ENCODE measurements at regions not wholly inside any gene's neighbourhood (a gene's known extent, or its start where the extent isn't known, plus 50 kb on each side); places are given as distances from the start of the nearest gene placed in this dataset.
A peak's percentile ranks its signal among the peaks of the same experiment; 100 is the strongest.

DNA sequence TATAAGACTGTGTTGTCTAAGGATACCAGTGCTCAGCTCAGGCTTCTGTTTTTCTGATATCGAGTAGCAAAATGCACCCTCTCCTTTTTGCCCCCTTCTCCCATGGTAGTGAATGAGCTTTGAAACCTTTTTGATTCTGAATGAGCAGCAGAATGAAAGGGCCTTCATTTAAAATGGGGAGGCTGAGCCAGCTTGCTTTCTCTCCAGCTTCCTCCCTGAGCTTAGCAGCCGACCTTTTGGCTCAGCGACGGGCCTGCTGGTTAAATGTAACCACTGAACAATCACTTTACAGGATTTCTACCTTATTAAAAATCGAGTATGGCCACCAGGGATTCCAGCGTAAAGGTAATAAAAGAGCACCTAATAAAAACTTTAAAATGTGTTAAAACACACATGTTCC lies 133.7 kb upstream of the SPACA1 start:
- TF ChIP-seq EZH2 (IDR thresholded peaks at IDR 0.05; ENCODE audit: borderline replicate concordance, insufficient read depth, low read length, poor library complexity, severe bottlenecking) (no peak), POLR2AphosphoS5 (IDR thresholded peaks at IDR 0.05) (no peak), RAD21 (conservative IDR thresholded peaks at IDR 0.05) (no peak), SMC3 (conservative IDR thresholded peaks at IDR 0.05; ENCODE audit: poor library complexity) (no peak), EP300 (conservative IDR thresholded peaks at IDR 0.05; ENCODE audit: poor library complexity, severe bottlenecking) (no peak), MXI1 (conservative IDR thresholded peaks at IDR 0.05; ENCODE audit: poor library complexity, severe bottlenecking) (no peak), TAF1 (IDR thresholded peaks at IDR 0.05; ENCODE audit: low read depth) (no peak)
- TF ChIP-seq, protein P1, sequence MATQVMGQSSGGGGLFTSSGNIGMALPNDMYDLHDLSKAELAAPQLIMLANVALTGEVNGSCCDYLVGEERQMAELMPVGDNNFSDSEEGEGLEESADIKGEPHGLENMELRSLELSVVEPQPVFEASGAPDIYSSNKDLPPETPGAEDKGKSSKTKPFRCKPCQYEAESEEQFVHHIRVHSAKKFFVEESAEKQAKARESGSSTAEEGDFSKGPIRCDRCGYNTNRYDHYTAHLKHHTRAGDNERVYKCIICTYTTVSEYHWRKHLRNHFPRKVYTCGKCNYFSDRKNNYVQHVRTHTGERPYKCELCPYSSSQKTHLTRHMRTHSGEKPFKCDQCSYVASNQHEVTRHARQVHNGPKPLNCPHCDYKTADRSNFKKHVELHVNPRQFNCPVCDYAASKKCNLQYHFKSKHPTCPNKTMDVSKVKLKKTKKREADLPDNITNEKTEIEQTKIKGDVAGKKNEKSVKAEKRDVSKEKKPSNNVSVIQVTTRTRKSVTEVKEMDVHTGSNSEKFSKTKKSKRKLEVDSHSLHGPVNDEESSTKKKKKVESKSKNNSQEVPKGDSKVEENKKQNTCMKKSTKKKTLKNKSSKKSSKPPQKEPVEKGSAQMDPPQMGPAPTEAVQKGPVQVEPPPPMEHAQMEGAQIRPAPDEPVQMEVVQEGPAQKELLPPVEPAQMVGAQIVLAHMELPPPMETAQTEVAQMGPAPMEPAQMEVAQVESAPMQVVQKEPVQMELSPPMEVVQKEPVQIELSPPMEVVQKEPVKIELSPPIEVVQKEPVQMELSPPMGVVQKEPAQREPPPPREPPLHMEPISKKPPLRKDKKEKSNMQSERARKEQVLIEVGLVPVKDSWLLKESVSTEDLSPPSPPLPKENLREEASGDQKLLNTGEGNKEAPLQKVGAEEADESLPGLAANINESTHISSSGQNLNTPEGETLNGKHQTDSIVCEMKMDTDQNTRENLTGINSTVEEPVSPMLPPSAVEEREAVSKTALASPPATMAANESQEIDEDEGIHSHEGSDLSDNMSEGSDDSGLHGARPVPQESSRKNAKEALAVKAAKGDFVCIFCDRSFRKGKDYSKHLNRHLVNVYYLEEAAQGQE (IDR thresholded peaks at IDR 0.05; ENCODE audit: borderline replicate concordance), result no peak
- TF ChIP-seq, protein P2, sequence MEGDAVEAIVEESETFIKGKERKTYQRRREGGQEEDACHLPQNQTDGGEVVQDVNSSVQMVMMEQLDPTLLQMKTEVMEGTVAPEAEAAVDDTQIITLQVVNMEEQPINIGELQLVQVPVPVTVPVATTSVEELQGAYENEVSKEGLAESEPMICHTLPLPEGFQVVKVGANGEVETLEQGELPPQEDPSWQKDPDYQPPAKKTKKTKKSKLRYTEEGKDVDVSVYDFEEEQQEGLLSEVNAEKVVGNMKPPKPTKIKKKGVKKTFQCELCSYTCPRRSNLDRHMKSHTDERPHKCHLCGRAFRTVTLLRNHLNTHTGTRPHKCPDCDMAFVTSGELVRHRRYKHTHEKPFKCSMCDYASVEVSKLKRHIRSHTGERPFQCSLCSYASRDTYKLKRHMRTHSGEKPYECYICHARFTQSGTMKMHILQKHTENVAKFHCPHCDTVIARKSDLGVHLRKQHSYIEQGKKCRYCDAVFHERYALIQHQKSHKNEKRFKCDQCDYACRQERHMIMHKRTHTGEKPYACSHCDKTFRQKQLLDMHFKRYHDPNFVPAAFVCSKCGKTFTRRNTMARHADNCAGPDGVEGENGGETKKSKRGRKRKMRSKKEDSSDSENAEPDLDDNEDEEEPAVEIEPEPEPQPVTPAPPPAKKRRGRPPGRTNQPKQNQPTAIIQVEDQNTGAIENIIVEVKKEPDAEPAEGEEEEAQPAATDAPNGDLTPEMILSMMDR (IDR thresholded peaks at IDR 0.05; ENCODE audit: poor library complexity, severe bottlenecking), result no peak
- Histone ChIP-seq H3K4me3 (ENCODE audit: low read length) (no peak overlapping the region), H3K9me2 (ENCODE audit: insufficient read depth, low read length) (no peaks in the 10 kb centered on the region), H3K27ac (ENCODE audit: low read length) (no peak overlapping the region), H3K9me3 (ENCODE audit: low read length) (no peaks in the 10 kb centered on the region), H3F3A (ENCODE audit: insufficient read depth, low read length, poor library complexity, severe bottlenecking) (peaks cover 4% of the 10 kb centered on the region), H3K27me3 (ENCODE audit: insufficient read depth, low read depth, low read length) (no peaks in the 10 kb centered on the region), H2AFZ (ENCODE audit: low read depth, low read length) (peak overlapping the region; percentile 1), H3K36me3 (ENCODE audit: insufficient read depth, low read length) (no peaks in the 10 kb centered on the region), H4K20me1 (ENCODE audit: insufficient read depth) (no peaks in the 10 kb centered on the region), H3K9ac (ENCODE audit: low read length) (no peak overlapping the region), H3K79me2 (replicated peaks; ENCODE audit: insufficient read depth, low read length) (no peaks in the 10 kb centered on the region), H3K4me2 (ENCODE audit: low read length) (peak overlapping the region; percentile 7)

DNA sequence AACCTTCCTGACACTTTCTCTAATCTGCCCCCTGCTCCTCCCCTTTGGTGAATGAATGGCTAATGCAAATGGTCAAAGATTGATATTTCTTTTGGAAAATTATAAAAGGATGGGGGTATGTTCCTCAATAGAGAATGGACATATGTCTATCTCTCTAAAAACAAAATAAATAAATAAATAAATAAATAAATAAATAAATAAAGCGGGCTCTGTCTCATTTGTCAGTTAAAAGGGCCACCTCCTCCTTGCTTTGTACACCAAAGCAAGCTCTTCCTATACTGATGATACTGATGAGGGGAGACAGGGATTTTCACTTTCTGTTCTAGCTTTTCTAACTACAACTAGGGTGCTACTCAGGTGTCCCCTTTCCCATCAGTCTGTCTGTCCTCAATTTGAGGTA lies 135.5 kb upstream of the SPACA1 start:
- TF ChIP-seq, protein P2 (IDR thresholded peaks at IDR 0.05; ENCODE audit: poor library complexity, severe bottlenecking), result no peak
- TF ChIP-seq EZH2 (IDR thresholded peaks at IDR 0.05; ENCODE audit: borderline replicate concordance, insufficient read depth, low read length, poor library complexity, severe bottlenecking) (no peak), TAF1 (IDR thresholded peaks at IDR 0.05; ENCODE audit: low read depth) (no peak), EP300 (conservative IDR thresholded peaks at IDR 0.05; ENCODE audit: poor library complexity, severe bottlenecking) (no peak), MXI1 (conservative IDR thresholded peaks at IDR 0.05; ENCODE audit: poor library complexity, severe bottlenecking) (no peak), RAD21 (conservative IDR thresholded peaks at IDR 0.05) (no peak), SMC3 (conservative IDR thresholded peaks at IDR 0.05; ENCODE audit: poor library complexity) (no peak), POLR2AphosphoS5 (IDR thresholded peaks at IDR 0.05) (no peak)
- TF ChIP-seq, protein P1 (IDR thresholded peaks at IDR 0.05; ENCODE audit: borderline replicate concordance), result no peak
- no peak overlapping the region for H2AFZ ChIP-seq (ENCODE audit: low read depth, low read length)
- H3K79me2 ChIP-seq (replicated peaks; ENCODE audit: insufficient read depth, low read length), result no peaks in the 10 kb centered on the region
- no peaks in the 10 kb centered on the region for H3K27me3 ChIP-seq (ENCODE audit: insufficient read depth, low read depth, low read length)
- peaks cover 12% of the 10 kb centered on the region for H3F3A ChIP-seq (ENCODE audit: insufficient read depth, low read length, poor library complexity, severe bottlenecking)
- no peak overlapping the region for H3K4me2 ChIP-seq (ENCODE audit: low read length)
- H3K27ac ChIP-seq (ENCODE audit: low read length), result no peak overlapping the region
- no peaks in the 10 kb centered on the region for H3K36me3 ChIP-seq (ENCODE audit: insufficient read depth, low read length)
- no peaks in the 10 kb centered on the region for H3K9me2 ChIP-seq (ENCODE audit: insufficient read depth, low read length)
- H3K9ac ChIP-seq (ENCODE audit: low read length), result no peak overlapping the region
- no peaks in the 10 kb centered on the region for H3K9me3 ChIP-seq (ENCODE audit: low read length)
- H3K4me3 ChIP-seq (ENCODE audit: low read length), result no peak overlapping the region
- no peaks in the 10 kb centered on the region for H4K20me1 ChIP-seq (ENCODE audit: insufficient read depth)

Data from neural cell (in vitro differentiated cells).